K562 (cell line): ENCODE measurements at regions not wholly inside any gene's neighbourhood (a gene's known extent, or its start where the extent isn't known, plus 50 kb on each side); places are given as distances from the start of the nearest gene placed in this dataset.

ENCODE experiments used
- ATAC-seq: fragments of 200-7000 bp; cut with Tn5 transposase; 3 replicates; pipeline ENCODE4 v1.9.1; 2020; ENCODE audit warnings: moderate library complexity
- BruUV-seq: library from RNA; stranded (reverse); fragments of 400-500 nt; replicated peaks from 2 replicates; lab custom pipeline; 2021; lab: Mats Ljungman, UMichigan
- CTCF ChIA-PET: fragments of 300-600 bp; formaldehyde crosslinking; extraction: SDS; loops from one replicate; lab custom pipeline; 2021; ENCODE audit warnings: low intra/inter-chr PET ratio; lab: Yijun Ruan, JAX
- POLR2A ChIA-PET: fragments of 300-600, 350-650 bp; sonication (Branson Sonifier 250); formaldehyde crosslinking; extraction: SDS; loops from one replicate; lab custom pipeline; 2021; ENCODE audit warnings: antibody characterized with exemption, inconsistent platforms; lab: Yijun Ruan, JAX
- DNase-seq, 4 experiments: peaks; one replicate each; pipeline versions ENCODE4 v3.0.0 to v3.0.0-alpha.2; 2011 to 2018; ENCODE audit warnings: low spot score in 3 of 4, mixed read lengths in 3 of 4; ENCODE audit errors: extremely low read depth in 1 of 4
- FAIRE-seq: peaks from 2 replicates; lab custom pipeline; 2011; peaks lifted over from hg19 to GRCh38; lab: Jason Lieb, UNC
- H2AFZ ChIP-seq: 2 replicates; pipeline ENCODE4 v1.6.0; 2011; ENCODE audit warnings: low read depth, low read length, control low read depth, inconsistent platforms
- H3K27ac ChIP-seq: fragments of 200-600 bp; 3 replicates; pipeline ENCODE4 v1.8.0; 2011; ENCODE audit warnings: low read depth, mild to moderate bottlenecking, control low read depth, inconsistent platforms, low read length, moderate library complexity, mixed read lengths; ENCODE audit errors: extremely low read depth
- H3K27me3 ChIP-seq, 2 experiments: fragments of 300-600 bp in 1 of 2; 2 replicates in 1 of 2; 3 replicates in 1 of 2; pipeline versions ENCODE4 v1.6.0 to v1.8.0; 2011; ENCODE audit warnings: inconsistent platforms in 2 of 2, low read length in 2 of 2, mild to moderate bottlenecking in 1 of 2, mixed read lengths in 1 of 2, moderate library complexity in 1 of 2; ENCODE audit not compliant: control insufficient read depth in 2 of 2, insufficient read depth in 2 of 2
- H3K36me3 ChIP-seq: fragments of 300-600 bp; 3 replicates; pipeline ENCODE4 v1.8.0; 2011; ENCODE audit warnings: mild to moderate bottlenecking, low read length, inconsistent platforms; ENCODE audit not compliant: control insufficient read depth, insufficient read depth
- H3K4me1 ChIP-seq, 2 experiments: fragments of 200-600 bp in 1 of 2; replicated peaks in 1 of 2; 2 replicates in 1 of 2; 3 replicates in 1 of 2; pipeline versions ENCODE4 v1.5.1 to v1.8.0; 2011; ENCODE audit warnings: inconsistent platforms in 2 of 2, low read length in 2 of 2, mild to moderate bottlenecking in 1 of 2, mixed read lengths in 1 of 2, moderate library complexity in 1 of 2; ENCODE audit not compliant: control insufficient read depth in 2 of 2, insufficient read depth in 2 of 2
- H3K4me2 ChIP-seq: 2 replicates; pipeline ENCODE4 v1.6.1; 2011; ENCODE audit warnings: low read length, control low read depth, inconsistent platforms, mixed read lengths; ENCODE audit not compliant: insufficient read depth
- H3K4me3 ChIP-seq: fragments of 200-600 bp; sonication (generic), shearing (Covaris generic); 2 replicates; pipeline ENCODE4 v1.5.1; 2016; ENCODE audit warnings: control low read depth, inconsistent platforms
- H3K79me2 ChIP-seq: fragments of 200-600 bp; 3 replicates; pipeline ENCODE4 v1.8.0; 2011; ENCODE audit warnings: low read length, inconsistent platforms; ENCODE audit not compliant: control insufficient read depth, insufficient read depth
- H3K9ac ChIP-seq, 2 experiments: 2 replicates each; pipeline versions ENCODE4 v1.6.0 to v1.6.1; 2011; ENCODE audit warnings: low read depth in 2 of 2, low read length in 2 of 2, control low read depth in 1 of 2, inconsistent platforms in 1 of 2, mild to moderate bottlenecking in 1 of 2, mixed read lengths in 1 of 2; ENCODE audit not compliant: insufficient read depth in 1 of 2
- H3K9me1 ChIP-seq: one replicate; pipeline ENCODE4 v1.6.0; 2011; ENCODE audit warnings: inconsistent platforms, mild to moderate bottlenecking, low read length, moderate library complexity; ENCODE audit not compliant: control insufficient read depth, insufficient read depth
- H3K9me3 ChIP-seq: replicated peaks from 2 replicates; pipeline ENCODE4 v1.5.1; 2011; ENCODE audit warnings: low read depth, low read length, inconsistent platforms; ENCODE audit not compliant: control insufficient read depth, insufficient read depth
- H4K20me1 ChIP-seq: replicated peaks from 2 replicates; pipeline ENCODE4 v1.6.1; 2011; ENCODE audit warnings: low read length, inconsistent platforms, mixed read lengths; ENCODE audit not compliant: control insufficient read depth, insufficient read depth
- ARNT ChIP-seq, 2 experiments: fragments of 450-650 bp; IDR thresholded peaks; 2 replicates each; pipeline ENCODE4 v1.6.1; 2016; ENCODE audit warnings: mild to moderate bottlenecking in 1 of 2
- ATF7 ChIP-seq: fragments of 450-650 bp; IDR thresholded peaks from 2 replicates; pipeline ENCODE4 v1.7.1; 2014; ENCODE audit warnings: mild to moderate bottlenecking, moderate library complexity
- CBFB ChIP-seq: sonication (generic); formaldehyde crosslinking; IDR thresholded peaks from 2 replicates; pipeline ENCODE4 v1.4.0; 2020; ENCODE audit warnings: mild to moderate bottlenecking, missing genetic modification reagents
- CBX1 ChIP-seq: sonication (generic); IDR thresholded peaks from 2 replicates; pipeline ENCODE4 v1.6.1; 2016; ENCODE audit warnings: antibody characterized with exemption, low read depth, mild to moderate bottlenecking
- CC2D1A ChIP-seq: fragments of 450-650 bp; IDR thresholded peaks from 2 replicates; pipeline ENCODE4 v1.6.1; 2017; ENCODE audit warnings: mild to moderate bottlenecking
- DDX20 ChIP-seq: fragments of 450-650 bp; IDR thresholded peaks from 2 replicates; pipeline ENCODE4 v1.6.1; 2016; ENCODE audit warnings: missing genetic modification characterization, low read depth, mild to moderate bottlenecking, missing compliant biosample characterization, moderate library complexity
- ESRRB ChIP-seq: fragments of 250-450 bp; sonication (Bioruptor Pico); IDR thresholded peaks from 2 replicates; pipeline ENCODE4 v1.5.0; 2020; ENCODE audit warnings: mild to moderate bottlenecking, moderate library complexity, borderline replicate concordance
- GTF3C2 ChIP-seq: IDR thresholded peaks from 3 replicates; pipeline ENCODE4 v1.6.1; 2011; ENCODE audit warnings: borderline replicate concordance, mild to moderate bottlenecking, moderate library complexity; ENCODE audit not compliant: insufficient read length; ENCODE audit errors: extremely low read depth
- HCFC1 ChIP-seq: IDR thresholded peaks from 2 replicates; pipeline ENCODE4 v1.6.1; 2012; ENCODE audit warnings: low read depth, low read length, improper control_type of control experiment
- MECOM ChIP-seq: fragments of 250-450 bp; sonication (Bioruptor Pico); IDR thresholded peaks from 2 replicates; pipeline ENCODE4 v1.8.0; 2022; ENCODE audit warnings: inconsistent platforms
- MTA1 ChIP-seq: fragments of 450-650 bp; IDR thresholded peaks from 2 replicates; pipeline ENCODE4 v1.6.1; 2017; ENCODE audit warnings: borderline replicate concordance
- PATZ1 ChIP-seq: fragments of 250-450 bp; sonication (Bioruptor Pico); IDR thresholded peaks from 2 replicates; pipeline ENCODE4 v1.5.0; 2020; ENCODE audit warnings: mild to moderate bottlenecking, borderline replicate concordance
- SP2 ChIP-seq: IDR thresholded peaks from 2 replicates; pipeline ENCODE4 v1.6.1; 2011; ENCODE audit warnings: mild to moderate bottlenecking, low read depth, low read length, moderate library complexity; ENCODE audit not compliant: poor library complexity, severe bottlenecking; ENCODE audit errors: extremely low read depth
- ZNF146 ChIP-seq: IDR thresholded peaks from one replicate; pipeline ENCODE4 v1.6.1; 2018; ENCODE audit warnings: missing compliant biosample characterization; ENCODE audit not compliant: unreplicated experiment
- ZNF408 ChIP-seq: fragments of 250-450 bp; sonication (Bioruptor Pico); IDR thresholded peaks from 2 replicates; pipeline ENCODE4 v1.4.0; 2020; ENCODE audit warnings: low read depth, mild to moderate bottlenecking, moderate library complexity
- ZZZ3 ChIP-seq: fragments of 450-650 bp; IDR thresholded peaks from 2 replicates; pipeline ENCODE4 v1.6.1; 2016; ENCODE audit warnings: antibody characterized with exemption, mild to moderate bottlenecking, moderate library complexity
- WGBS: fragments of 100-300 bp; shearing (Covaris generic); methylation state at CpG from one replicate; pipeline ENCODE4 v1.1.6; 2016; ENCODE audit warnings: low coverage, mixed read lengths; ENCODE audit not compliant: insufficient coverage; ENCODE audit errors: missing lambda C conversion rate; 5-methylcytosine and 5-hydroxymethylcytosine counted together
- in situ Hi-C: fragments of 300-500 bp; cut with MboI; formaldehyde crosslinking; loops from 4 replicates; pipeline ENCODE4 v1.15.0; 2018; ENCODE audit warnings: inconsistent platforms, mixed read lengths
- intact Hi-C: fragments of 100-400 bp; cut with micrococcal nuclease; formaldehyde crosslinking; loops from 2 replicates; pipeline ENCODE4 v1.14.2; 2022
- TF ChIP-seq, protein P1 (sequence below): fragments of 250-450 bp; sonication (Bioruptor Pico); IDR thresholded peaks from 2 replicates; pipeline ENCODE4 v1.9.0; 2021; ENCODE audit warnings: mild to moderate bottlenecking

DNA sequence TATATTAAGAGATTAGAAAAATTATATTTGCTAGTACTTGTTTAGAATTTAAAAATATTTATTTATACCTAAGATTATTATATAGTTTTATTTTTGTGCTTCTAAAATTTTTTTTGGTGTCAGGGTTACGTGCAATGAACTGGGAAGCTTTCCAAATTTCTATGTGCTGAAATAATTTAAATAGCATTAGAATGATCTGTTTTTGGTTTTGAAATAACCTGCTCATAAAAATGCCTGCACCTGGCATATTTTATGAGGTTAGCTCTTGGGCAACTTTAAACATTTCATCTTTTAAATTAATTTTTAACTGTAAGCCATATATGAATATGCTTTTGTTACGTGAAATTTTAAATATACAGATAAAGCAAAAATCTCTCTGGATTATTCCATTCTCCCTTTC, 482.5 kb downstream of the GLRX3 start (continued):
- no peak for TF ChIP-seq PATZ1 (CRISPR knock-in tag)
- TF ChIP-seq MTA1 = no peak

DNA sequence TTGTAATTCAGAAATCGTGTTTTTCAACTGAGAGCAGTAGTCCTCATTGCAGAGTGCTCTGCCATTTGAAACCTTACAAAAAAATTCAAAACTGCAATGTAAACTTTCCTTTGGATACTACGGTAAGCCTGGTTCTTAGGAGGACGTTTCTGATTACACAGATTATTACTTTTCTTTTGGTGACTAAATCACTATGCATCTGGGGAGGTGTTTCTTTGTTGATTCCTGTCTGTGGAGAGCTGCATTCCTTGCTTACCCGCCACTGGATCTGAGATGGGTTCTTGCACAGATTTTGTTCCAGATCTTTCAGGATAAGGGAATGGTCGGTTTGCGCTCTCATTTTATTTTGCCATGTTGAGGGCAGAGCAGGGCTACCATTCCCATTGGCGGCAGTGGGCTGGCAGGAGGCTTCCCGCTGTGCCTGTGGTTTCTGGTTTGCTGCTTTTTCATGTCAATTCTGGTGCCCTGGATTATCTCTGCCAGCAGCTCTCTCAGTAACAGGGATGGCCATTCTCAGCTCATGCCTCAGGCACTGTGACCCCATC, 485.1 kb downstream of the GLRX3 start:
- H2AFZ ChIP-seq = no peak overlapping the region
- FAIRE-seq = no peak
- H3K27me3 ChIP-seq = peaks cover 0 to 2% of the 10 kb centered on the region in 2 experiments; a peak in 1 of 5 replicates

More for the DNA sequence above, 485.1 kb downstream of the GLRX3 start:
- TF ChIP-seq CC2D1A (no peak), HCFC1 (no peak), GTF3C2 (no peak), ATF7 (no peak), ZNF146 (CRISPR knock-in tag) (no peak), ZZZ3 (no peak), ESRRB (CRISPR knock-in tag) (no peak), CBX1 (no peak), ARNT (IDR thresholded peaks at IDR 0.05) (no peak), DDX20 (tag) (no peak), MECOM (CRISPR knock-in tag) (no peak), SP2 (no peak), ZNF408 (CRISPR knock-in tag) (no peak), CBFB (no peak)
- TF ChIP-seq, protein P1, sequence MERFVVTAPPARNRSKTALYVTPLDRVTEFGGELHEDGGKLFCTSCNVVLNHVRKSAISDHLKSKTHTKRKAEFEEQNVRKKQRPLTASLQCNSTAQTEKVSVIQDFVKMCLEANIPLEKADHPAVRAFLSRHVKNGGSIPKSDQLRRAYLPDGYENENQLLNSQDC (CRISPR knock-in tag) = no peak
- BruUV-seq = no TSS peak
- Histone ChIP-seq H3K9me3 (no peaks in the 10 kb centered on the region), H3K27ac (no peak overlapping the region), H3K4me3 (no peak overlapping the region), H3K4me2 (no peak overlapping the region), H3K36me3 (no peaks in the 10 kb centered on the region), H4K20me1 (no peaks in the 10 kb centered on the region), H3K9me1 (no peaks in the 10 kb centered on the region), H3K9ac (no peak overlapping the region), H3K4me1 (no peaks in the 10 kb centered on the region), H3K79me2 (no peaks in the 10 kb centered on the region)
- intact Hi-C loops = no loop called here
- 0% methylated on average over 6 of the region's 8 CpGs for WGBS
- in situ Hi-C loops = no loop called here
- ChIA-PET POLR2A (no interaction called here), CTCF (no interaction called here)
- DNase-seq = no peak
- no peak for ATAC-seq
